ENCODE measurements at regions not wholly inside any gene's neighbourhood (a gene's known extent, or its start where the extent isn't known, plus 50 kb on each side); places are given as distances from the start of the nearest gene placed in this dataset.
"Not testable (repeated sequence)": the region's sequence is repeated elsewhere in the genome, so short reads cannot be mapped to it uniquely, and the experiment has no call there.

- DNase-seq, result no peak
These were observed 183.4 kb upstream of the RFC3 start for GRCh38 chr13:33634546-33634982.

- no peak for DNase-seq
These were observed 181.7 kb upstream of the RFC3 start for GRCh38 chr13:33636243-33636642.

DNA sequence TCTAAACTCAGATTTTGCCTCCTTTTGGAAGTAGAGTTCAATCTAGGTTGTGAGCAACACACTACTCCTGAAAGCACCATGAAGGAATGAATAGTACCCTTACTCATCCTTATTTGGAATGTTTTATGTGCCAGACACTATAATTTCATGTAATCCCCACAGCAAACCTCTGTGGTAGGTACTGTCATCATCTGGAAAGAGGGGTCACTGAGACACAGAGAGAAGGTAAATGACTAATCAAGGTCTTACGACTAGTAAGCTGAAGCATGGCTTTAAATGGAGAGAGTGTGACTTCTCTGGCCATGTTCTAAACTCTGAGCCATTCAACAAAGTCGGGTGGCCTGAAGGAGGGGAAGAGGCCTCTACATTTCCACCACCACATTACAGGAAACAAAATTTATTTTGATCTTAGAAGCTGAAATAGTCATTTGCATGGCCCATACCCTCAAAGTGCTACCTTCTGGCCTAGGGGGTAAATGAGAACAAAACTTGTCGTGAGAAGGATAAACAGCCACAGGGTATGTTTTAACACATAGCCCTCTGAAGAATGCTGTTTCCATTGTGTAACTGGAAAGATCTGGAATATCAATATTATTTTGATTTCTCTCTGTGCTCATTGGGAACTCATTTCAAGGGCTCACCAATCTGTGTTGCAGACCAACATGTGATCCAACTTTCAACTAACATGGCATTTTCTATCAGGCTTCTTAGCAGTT, 180.8 kb upstream of the RFC3 start:
- DNase-seq, result no peak

GRCh38 chr13:33637978-33638743, 179.8 kb upstream of the RFC3 start:
- no peak for DNase-seq

- no peak for DNase-seq
These were observed 178.8 kb upstream of the RFC3 start for GRCh38 chr13:33639158-33639557.

DNA sequence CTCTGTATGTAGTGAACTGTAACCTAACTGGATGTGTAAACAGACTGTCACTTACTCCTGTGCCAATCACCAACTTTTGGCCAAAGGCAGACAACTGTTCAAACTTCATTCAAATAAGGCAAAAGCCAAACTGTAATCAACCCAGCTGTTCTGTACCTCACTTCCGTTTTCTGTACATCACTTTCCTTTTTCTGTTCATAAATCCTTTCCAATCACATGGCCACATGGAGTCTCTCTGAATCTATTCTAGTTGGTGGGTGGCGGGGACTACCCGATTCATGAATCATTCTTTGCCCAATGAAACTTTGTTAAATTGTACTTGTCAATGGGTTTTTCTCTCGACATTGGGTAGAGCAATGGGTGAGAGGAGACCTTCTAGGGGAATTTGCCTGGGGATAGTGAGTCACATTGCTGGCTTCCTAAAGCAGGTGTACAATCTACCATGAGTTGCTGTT, 178.3 kb upstream of the RFC3 start:
- DNase-seq, result no peak

- no peak for DNase-seq
These were observed 177.1 kb upstream of the RFC3 start for GRCh38 chr13:33640832-33641231.

GRCh38 chr13:33642374-33643065, 175.4 kb upstream of the RFC3 start:
- DNase-seq, result no peak

GRCh38 chr13:33644581-33645543, 173.1 kb upstream of the RFC3 start:
- no peak for DNase-seq

DNA sequence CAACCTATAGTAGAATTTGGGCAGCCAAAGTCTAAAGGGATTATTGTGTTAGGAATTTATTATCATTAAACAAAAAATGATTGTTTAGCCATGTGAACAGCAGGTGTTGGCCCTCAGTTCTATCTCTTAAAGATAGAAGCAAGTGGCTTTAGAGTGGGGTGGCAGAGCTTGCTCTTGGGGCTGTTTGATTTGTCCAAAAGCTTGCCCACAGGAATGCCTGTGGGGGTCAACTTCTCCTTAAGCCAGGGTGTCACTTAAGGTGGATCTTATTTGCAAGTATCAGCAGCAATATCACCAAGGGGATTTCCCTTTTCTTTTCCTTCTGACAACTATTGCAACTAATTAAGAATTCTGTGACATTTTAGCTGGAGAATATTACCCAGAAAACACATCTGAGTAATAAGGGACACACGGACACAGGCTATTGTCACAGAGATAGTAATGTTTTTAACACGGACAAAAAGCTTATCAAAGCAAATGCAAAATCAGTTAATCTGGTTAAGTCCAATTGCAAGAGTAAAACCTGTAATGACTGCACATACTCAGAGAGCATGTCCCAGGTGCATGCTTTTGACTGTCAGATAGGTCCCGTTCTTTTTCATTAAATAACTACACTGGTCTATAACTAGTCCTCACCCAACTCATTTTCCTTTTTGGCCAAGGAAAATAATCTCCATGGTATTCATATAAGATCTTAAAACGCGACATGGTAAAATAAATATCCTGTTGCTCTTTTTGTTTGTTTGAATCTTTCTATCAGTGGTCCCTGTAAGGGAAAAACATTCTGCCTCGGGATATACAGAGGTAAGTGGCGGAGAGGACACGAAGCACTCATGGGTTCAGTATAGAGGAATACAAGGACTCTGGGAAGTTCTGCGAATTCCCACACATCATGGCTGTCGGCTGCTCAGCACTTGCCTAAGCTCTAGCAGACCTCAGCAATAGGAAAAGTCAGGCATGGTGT, 172.1 kb upstream of the RFC3 start:
- DNase-seq, result no peak

- peak; percentile 87 for DNase-seq
These were observed 168.6 kb upstream of the RFC3 start for GRCh38 chr13:33649212-33649878.

GRCh38 chr13:33651766-33652165, 166.2 kb upstream of the RFC3 start:
- no peak for DNase-seq

DNA sequence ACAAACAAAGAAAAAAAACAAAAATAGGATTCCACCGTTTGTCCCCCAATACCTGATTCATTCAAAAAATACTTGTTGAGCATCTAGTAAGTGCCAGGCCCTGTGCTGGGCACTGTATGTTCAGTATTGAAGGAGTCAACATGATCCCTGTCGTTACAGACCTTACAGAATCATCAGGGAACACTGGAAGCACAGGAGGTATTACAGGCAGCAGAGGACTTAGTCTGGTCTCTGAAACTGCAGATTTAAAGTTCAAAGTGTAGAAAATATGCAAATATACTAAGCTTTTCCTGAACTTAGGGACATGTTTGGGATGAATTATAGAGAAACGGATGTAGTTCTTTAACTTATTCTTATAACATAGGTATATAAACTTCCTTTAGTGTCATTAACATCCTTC, 160.7 kb upstream of the RFC3 start:
- no peak for DNase-seq

DNA sequence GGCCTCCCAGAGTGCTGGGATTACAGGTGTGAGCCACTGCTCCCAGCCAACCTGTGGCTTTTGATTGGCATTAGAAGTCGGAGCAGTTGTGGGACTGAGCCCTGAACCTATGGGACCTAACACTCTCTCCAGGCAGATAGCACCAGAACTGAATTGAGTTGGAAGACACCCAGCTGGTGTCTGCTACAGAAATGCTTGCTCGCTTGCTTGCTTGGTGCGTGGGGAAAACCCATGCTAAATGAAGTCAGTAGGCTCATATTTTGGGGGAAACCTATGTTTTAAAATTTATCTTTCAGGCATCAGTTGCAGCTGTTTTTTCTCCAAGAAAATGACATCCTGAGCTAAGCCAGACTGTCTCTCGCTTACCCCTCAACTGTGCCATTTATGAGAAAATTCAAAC, 158.5 kb upstream of the RFC3 start:
- DNase-seq, result no peak

GRCh38 chr13:33659894-33660293, 158.1 kb upstream of the RFC3 start:
- no peak for DNase-seq

DNA sequence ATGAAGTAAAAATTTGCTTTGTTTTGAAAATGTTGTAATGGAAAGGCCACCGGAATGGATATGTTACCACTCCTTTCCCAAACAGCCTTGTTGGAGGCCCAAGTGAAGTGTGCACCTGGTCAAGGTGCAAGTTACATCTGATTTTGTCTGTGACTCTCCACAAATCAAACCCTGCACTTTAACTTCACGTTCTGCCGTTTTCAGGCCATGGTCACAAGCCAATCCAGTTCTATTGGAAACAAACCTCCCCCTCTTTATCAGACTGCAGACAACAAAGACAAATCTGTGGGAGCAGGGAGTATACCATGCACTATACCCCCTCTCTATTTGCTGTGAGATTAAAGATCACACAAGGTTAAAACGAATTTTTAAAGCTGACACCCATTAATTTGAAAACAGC, 155.6 kb upstream of the RFC3 start:
- DNase-seq, result no peak

DNA sequence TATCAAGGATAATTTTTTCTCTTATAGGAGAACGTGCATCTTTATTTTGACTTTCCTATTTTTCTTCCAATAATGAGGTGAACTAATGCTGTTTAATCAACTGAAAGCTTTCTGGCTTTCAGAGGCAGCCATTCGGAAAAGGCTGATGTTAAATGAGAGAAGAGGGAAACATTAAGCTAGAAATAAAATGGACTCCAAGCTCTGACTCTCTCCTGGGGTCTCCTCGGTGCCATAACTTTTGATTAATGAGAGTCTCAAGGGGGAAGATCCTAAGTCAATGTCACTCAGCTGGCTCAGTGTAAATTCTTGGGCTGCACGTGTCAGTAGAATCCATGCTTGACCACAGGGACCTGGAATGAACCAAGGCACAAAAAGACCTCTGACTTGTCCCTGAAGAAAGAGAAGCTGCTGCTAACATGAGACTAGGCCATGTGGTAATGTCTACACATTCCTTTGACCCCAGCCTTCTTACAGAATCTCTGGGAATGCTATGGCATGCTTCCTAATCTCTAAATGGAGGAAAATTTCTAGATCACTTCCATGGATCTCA, 152.2 kb upstream of the RFC3 start:
- DNase-seq, result no peak

DNA sequence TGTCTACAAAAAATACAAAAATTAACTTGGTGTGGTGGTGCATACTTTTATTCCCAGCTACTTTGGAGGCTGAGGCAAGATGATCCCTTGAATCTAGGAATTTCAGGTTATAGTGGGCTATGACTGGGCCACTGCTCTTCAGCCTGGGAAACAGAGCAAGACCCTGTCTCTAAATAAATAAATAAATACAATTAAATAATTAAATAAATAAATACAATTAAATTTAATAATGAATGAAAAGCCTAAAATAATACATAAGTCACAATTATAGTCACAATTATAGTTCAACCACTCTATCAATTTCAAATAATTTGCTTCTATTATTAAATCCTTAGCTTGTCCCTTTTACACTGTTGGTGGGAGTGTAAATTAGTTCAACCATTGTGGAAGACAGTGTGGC, 146.4 kb upstream of the RFC3 start:
- no peak for DNase-seq

DNA sequence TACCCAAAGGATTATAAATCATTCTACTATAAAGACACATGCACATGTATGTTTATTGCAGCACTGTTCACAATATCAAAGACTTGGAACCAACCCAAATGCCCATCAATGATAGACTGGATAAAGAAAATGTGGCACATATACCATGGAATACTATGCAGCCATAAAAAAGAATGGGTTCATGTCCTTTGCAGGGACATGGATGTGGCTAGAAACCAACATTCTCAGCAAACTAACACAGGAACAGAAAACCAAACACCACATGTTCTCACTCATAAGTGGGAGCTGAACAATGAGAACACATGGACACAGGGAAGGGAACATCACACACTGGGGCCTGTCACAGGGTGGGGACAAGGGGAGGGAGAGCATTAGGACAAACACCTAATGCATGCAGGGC, 145.9 kb upstream of the RFC3 start:
- DNase-seq, result not testable (repeated sequence)

All from DMS153 (cell line).